Transverse colon (tissue), 4 donors: ENCODE measurements at regions not wholly inside any gene's neighbourhood (a gene's known extent, or its start where the extent isn't known, plus 50 kb on each side); places are given as distances from the start of the nearest gene placed in this dataset.

Experiments
- DNase-seq: peaks from one replicate; pipeline ENCODE4 v3.0.0-alpha.2; 2019
- H3K27ac ChIP-seq, 4 donors: fragments of 200-600 bp; sonication (generic); 2 replicates each; pipeline ENCODE4 v1.5.1; 2016 to 2018; ENCODE audit warnings: inconsistent platforms in 4 of 4
- H3K27me3 ChIP-seq: fragments of 200-600 bp; sonication (generic); 2 replicates; pipeline ENCODE4 v1.5.1; 2017; ENCODE audit warnings: inconsistent platforms
- H3K36me3 ChIP-seq, 4 donors: fragments of 200-600 bp; sonication (generic); 2 replicates each; pipeline ENCODE4 v1.5.1; 2017 to 2019; ENCODE audit warnings: inconsistent platforms in 4 of 4
- H3K4me1 ChIP-seq, 4 donors: fragments of 200-600 bp; sonication (generic); 2 replicates each; pipeline ENCODE4 v1.5.1; 2017 to 2020; ENCODE audit warnings: inconsistent platforms in 4 of 4
- H3K4me3 ChIP-seq, 4 donors: fragments of 200-600 bp; sonication (generic); 1 replicate in 1 of 4; 2 replicates in 3 of 4; pipeline versions ENCODE4 v1.5.1 to v1.6.1; 2017 to 2019; ENCODE audit warnings: inconsistent platforms in 4 of 4
- H3K9me3 ChIP-seq, 2 donors: fragments of 200-600 bp; sonication (generic); 2 replicates each; pipeline ENCODE4 v1.5.1; 2017 to 2019; ENCODE audit warnings: inconsistent platforms in 2 of 2
- CTCF ChIP-seq, 5 experiments: fragments of 200-600 bp in 3 of 5; fragments of 450-650 bp in 2 of 5; sonication (generic) in 3 of 5; IDR thresholded peaks; 1 replicate in 2 of 5; 2 replicates in 3 of 5; pipeline ENCODE4 v1.5.1; 2016 to 2017; ENCODE audit warnings: antibody characterized with exemption in 5 of 5, inconsistent platforms in 3 of 5, mild to moderate bottlenecking in 2 of 5, moderate library complexity in 1 of 5
- EP300 ChIP-seq: sonication (generic); formaldehyde crosslinking; IDR thresholded peaks from one replicate; pipeline ENCODE4 v1.6.1; 2017; ENCODE audit warnings: antibody characterized with exemption, low read depth
- POLR2A ChIP-seq: fragments of 450-650 bp; IDR thresholded peaks from one replicate; pipeline ENCODE4 v1.6.1; 2016; ENCODE audit warnings: antibody characterized with exemption, mild to moderate bottlenecking, moderate library complexity
- POLR2AphosphoS5 ChIP-seq, 3 donors: sonication (generic); formaldehyde crosslinking; IDR thresholded peaks; one replicate each; pipeline ENCODE4 v1.6.1; 2016; ENCODE audit warnings: antibody characterized with exemption in 3 of 3
- WGBS, 2 donors: methylation state at CpG; one replicate each; pipeline ENCODE4 v1.1.5; 2018; ENCODE audit warnings: low coverage in 1 of 2; 5-methylcytosine and 5-hydroxymethylcytosine counted together
- in situ Hi-C, 4 donors: fragments of 200-750 bp; cut with MboI; loops; one replicate each; pipeline versions ENCODE4 v1.15.0 to v1.15.1; 2017; ENCODE audit warnings: low sequenced_read_pairs in 3 of 4, low pct_ligation_motif_present in 1 of 4, low pct_unique_long_range_greater_than_20kb in 1 of 4
- intact Hi-C: fragments of 100-400 bp; cut with DNase I; formaldehyde crosslinking; loops from one replicate; pipeline ENCODE4 v1.15.1; 2023; ENCODE audit warnings: low total_unique reads

GRCh38 chr14:38124506-38124905, 83.2 kb upstream of the SSTR1 start:
- no peak overlapping the region for H3K4me3 ChIP-seq
- WGBS, 2 donors: 63 to 66% methylated on average over 3 of the region's 3 CpGs
- no peak for TF ChIP-seq EP300
- H3K27me3 ChIP-seq: no peaks in the 10 kb centered on the region
- no peak for DNase-seq
- intact Hi-C loops (no loop called here), in situ Hi-C loops (no loop called here)
- H3K36me3 ChIP-seq: no peaks in the 10 kb centered on the region
- H3K4me1 ChIP-seq: peaks cover 0 to 3% (median 0%) of the 10 kb centered on the region in 4 donors
- no peaks in the 10 kb centered on the region for H3K9me3 ChIP-seq
- H3K27ac ChIP-seq: no peak overlapping the region

GRCh38 chr14:38125481-38126037, 82.1 kb upstream of the SSTR1 start:
- TF ChIP-seq POLR2AphosphoS5 (IDR thresholded peaks at IDR 0.05) (no peak), POLR2A (no peak), EP300 (no peak), CTCF (IDR thresholded peaks at IDR 0.05) (no peak)
- no peak for DNase-seq
- H3K27ac ChIP-seq: no peak overlapping the region
- 34% methylated on average over 11 of the region's 11 CpGs; no CpG with 5 or more reads in 1 of the 2 donors for WGBS, 2 donors
- in situ Hi-C loops: no loop called here
- no peaks in the 10 kb centered on the region for H3K36me3 ChIP-seq
- no peaks in the 10 kb centered on the region for H3K27me3 ChIP-seq
- no peak overlapping the region for H3K4me3 ChIP-seq
- H3K9me3 ChIP-seq: no peaks in the 10 kb centered on the region
- intact Hi-C loops: no loop called here
- H3K4me1 ChIP-seq: peaks cover 0 to 3% (median 0%) of the 10 kb centered on the region in 4 donors

- in situ Hi-C loops: no loop called here
- no peak for DNase-seq
These were observed 80.3 kb upstream of the SSTR1 start for GRCh38 chr14:38127356-38127755.

GRCh38 chr14:38127784-38128183, 79.9 kb upstream of the SSTR1 start:
- H3K4me1 ChIP-seq: no peaks in the 10 kb centered on the region

More at GRCh38 chr14:38127356-38127755, 80.3 kb upstream of the SSTR1 start:
- H3K36me3 ChIP-seq: no peaks in the 10 kb centered on the region
- no peaks in the 10 kb centered on the region for H3K9me3 ChIP-seq
- H3K27ac ChIP-seq: no peak overlapping the region
- TF ChIP-seq POLR2AphosphoS5 (IDR thresholded peaks at IDR 0.05) (no peak), EP300 (no peak), CTCF (IDR thresholded peaks at IDR 0.05) (no peak), POLR2A (no peak)
- WGBS, 2 donors: 65% methylated on average over 2 of the region's 2 CpGs; no CpG with 5 or more reads in 1 of the 2 donors
- no peaks in the 10 kb centered on the region for H3K4me1 ChIP-seq
- H3K27me3 ChIP-seq: no peaks in the 10 kb centered on the region
- intact Hi-C loops: no loop called here
- H3K4me3 ChIP-seq: no peak overlapping the region

More at GRCh38 chr14:38127784-38128183, 79.9 kb upstream of the SSTR1 start:
- Histone ChIP-seq H3K36me3 (no peaks in the 10 kb centered on the region), H3K27ac (no peak overlapping the region), H3K27me3 (no peaks in the 10 kb centered on the region), H3K9me3 (no peaks in the 10 kb centered on the region), H3K4me3 (no peak overlapping the region)
- no peak for DNase-seq
- intact Hi-C loops (no loop called here), in situ Hi-C loops (no loop called here)
- TF ChIP-seq POLR2A (no peak), EP300 (no peak), CTCF (IDR thresholded peaks at IDR 0.05) (no peak), POLR2AphosphoS5 (IDR thresholded peaks at IDR 0.05) (no peak)
- WGBS, 2 donors: 61% methylated on average over 3 of the region's 3 CpGs; no CpG with 5 or more reads in 1 of the 2 donors
